ENCODE measurements at regions not wholly inside any gene's neighbourhood (a gene's known extent, or its start where the extent isn't known, plus 50 kb on each side); places are given as distances from the start of the nearest gene placed in this dataset.

- no peak for TF ChIP-seq EZH2 (IDR thresholded peaks at IDR 0.05; ENCODE audit: insufficient read depth, low read length)
- no peak for TF ChIP-seq CTCF (IDR thresholded peaks at IDR 0.05; ENCODE audit: insufficient read depth, low read depth, low read length)
Observed at GRCh38 chr15:72967397-72967796, 84.9 kb upstream of the NEO1 start.
